Breast epithelium (tissue), 3 donors: ENCODE measurements at regions not wholly inside any gene's neighbourhood (a gene's known extent, or its start where the extent isn't known, plus 50 kb on each side); places are given as distances from the start of the nearest gene placed in this dataset.

Experiments used
- POLR2A ChIP-seq: fragments of 450-650 bp; IDR thresholded peaks from one replicate; pipeline ENCODE4 v1.6.1; 2016; ENCODE audit warnings: antibody characterized with exemption, mild to moderate bottlenecking, moderate library complexity
- TF ChIP-seq, protein P1 (sequence below), 3 donors: fragments of 450-650 bp; IDR thresholded peaks; one replicate each; pipeline ENCODE4 v1.5.1; 2016 to 2017; ENCODE audit warnings: antibody characterized with exemption in 3 of 3, mild to moderate bottlenecking in 3 of 3, moderate library complexity in 3 of 3

DNA sequence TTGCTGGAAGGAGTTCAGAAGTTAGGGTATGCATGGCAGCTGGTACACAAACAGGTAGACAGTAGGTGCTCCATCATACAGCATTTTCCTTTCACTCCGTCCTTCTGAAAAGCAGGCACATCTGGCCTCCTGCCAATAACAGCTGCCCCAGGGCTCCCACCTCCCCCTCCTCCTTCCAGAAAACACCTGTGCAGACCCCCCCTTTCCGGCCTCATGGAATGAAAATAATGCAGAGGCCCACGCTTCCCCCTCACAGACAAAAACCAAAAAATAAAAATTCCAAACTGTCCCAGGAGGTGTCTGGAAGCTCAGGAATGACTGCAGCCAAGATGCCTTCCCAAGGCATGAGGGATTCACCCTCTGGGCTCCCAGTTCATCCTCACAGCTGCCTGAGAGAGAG, 185.5 kb downstream of the MN1 start:
- TF ChIP-seq, protein P1, sequence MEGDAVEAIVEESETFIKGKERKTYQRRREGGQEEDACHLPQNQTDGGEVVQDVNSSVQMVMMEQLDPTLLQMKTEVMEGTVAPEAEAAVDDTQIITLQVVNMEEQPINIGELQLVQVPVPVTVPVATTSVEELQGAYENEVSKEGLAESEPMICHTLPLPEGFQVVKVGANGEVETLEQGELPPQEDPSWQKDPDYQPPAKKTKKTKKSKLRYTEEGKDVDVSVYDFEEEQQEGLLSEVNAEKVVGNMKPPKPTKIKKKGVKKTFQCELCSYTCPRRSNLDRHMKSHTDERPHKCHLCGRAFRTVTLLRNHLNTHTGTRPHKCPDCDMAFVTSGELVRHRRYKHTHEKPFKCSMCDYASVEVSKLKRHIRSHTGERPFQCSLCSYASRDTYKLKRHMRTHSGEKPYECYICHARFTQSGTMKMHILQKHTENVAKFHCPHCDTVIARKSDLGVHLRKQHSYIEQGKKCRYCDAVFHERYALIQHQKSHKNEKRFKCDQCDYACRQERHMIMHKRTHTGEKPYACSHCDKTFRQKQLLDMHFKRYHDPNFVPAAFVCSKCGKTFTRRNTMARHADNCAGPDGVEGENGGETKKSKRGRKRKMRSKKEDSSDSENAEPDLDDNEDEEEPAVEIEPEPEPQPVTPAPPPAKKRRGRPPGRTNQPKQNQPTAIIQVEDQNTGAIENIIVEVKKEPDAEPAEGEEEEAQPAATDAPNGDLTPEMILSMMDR (IDR thresholded peaks at IDR 0.05): no peak
- no peak for TF ChIP-seq POLR2A
